GM18951 (cell line): ENCODE measurements at regions not wholly inside any gene's neighbourhood (a gene's known extent, or its start where the extent isn't known, plus 50 kb on each side); places are given as distances from the start of the nearest gene placed in this dataset.

Experiments used
- POLR2A ChIP-seq: IDR thresholded peaks from 4 replicates; pipeline ENCODE4 v1.6.1; 2011; ENCODE audit warnings: mild to moderate bottlenecking; ENCODE audit not compliant: insufficient read length, insufficient read depth; ENCODE audit errors: extremely low read depth
- in situ Hi-C: fragments of 300-500 bp; cut with MboI; formaldehyde crosslinking; loops from one replicate; pipeline ENCODE4 v1.12.0; 2022; ENCODE audit warnings: low sequenced_read_pairs, mixed read lengths, inconsistent platforms; ENCODE audit not compliant: unreplicated experiment

DNA sequence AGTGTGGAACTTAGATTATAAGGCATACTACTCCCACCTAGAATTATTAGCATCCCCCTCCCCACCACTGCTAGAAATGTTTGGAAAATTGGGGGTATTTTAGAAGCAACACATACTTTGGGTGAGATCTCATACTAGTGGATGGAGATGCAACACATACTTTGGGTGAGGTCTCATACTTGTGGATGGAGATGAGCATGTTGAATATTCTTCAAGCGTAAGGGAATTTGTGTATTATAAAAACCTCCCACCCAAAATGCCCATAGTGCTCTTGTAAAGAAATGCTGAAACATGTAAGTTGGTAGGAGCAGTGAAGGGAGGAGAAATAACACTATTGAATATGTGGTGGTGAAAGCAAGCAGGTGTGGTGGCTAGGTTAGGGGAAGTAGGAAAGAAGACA, 124.0 kb upstream of the EPHA3 start:
- in situ Hi-C loops = no loop called here
- TF ChIP-seq POLR2A = no peak

DNA sequence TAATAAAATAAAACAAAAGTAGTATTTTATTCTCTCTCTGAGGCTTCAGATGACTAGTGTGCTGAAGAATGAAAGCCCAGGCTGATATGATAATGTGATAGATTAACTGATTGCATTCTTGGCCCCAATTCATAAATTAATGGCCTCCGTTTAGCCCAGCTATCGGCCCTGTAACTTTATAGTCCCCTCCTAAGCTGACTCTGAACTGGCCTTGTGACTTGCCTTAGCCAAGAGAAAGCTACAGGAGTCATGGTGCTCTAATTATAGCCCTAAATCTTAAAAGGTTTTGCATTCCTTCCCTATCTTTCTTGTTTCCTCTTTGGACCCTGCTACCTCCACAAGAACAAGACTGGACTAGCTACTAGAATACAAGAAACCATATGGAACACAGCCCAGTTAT, 123.2 kb upstream of the EPHA3 start:
- TF ChIP-seq POLR2A = no peak
- in situ Hi-C loops = no loop called here

DNA sequence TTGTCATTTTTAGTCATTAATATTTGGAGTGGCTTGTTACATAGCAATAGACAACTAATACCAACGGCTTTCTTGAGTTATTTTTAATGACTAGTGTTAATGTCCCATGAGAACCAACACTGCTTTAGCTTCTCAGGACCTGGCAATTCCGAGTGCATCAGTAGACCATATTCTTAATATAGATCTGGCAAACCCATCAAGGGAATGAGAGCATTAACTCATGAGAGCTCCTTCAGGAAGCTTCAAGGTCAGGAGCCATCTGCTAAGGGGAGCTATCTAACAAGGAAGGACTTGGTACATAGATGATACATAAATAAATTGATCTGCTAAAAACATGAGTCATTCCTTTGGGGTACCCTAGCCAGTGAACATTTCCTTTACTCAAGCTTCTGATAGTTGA, 122.6 kb upstream of the EPHA3 start:
- in situ Hi-C loops = no loop called here
- no peak for TF ChIP-seq POLR2A

DNA sequence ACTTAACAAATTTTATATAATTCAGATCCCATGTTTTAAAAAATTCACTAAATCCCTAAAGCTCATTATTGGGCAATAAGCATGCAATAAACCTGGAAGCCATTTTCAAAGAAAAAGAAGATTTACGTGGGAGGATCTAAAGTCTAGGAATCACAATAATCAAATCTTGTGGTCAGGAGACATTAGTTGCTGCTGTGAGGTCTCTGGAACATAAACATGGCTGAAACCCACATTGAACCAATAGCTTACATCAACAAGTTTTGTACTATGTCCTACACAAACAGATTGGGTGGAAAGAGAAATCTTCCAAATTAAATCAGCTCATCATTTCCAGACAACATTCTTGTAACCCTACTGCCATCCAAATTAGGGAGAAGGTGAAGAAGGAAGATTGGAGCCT, 121.9 kb upstream of the EPHA3 start:
- no peak for TF ChIP-seq POLR2A
- in situ Hi-C loops = no loop called here

DNA sequence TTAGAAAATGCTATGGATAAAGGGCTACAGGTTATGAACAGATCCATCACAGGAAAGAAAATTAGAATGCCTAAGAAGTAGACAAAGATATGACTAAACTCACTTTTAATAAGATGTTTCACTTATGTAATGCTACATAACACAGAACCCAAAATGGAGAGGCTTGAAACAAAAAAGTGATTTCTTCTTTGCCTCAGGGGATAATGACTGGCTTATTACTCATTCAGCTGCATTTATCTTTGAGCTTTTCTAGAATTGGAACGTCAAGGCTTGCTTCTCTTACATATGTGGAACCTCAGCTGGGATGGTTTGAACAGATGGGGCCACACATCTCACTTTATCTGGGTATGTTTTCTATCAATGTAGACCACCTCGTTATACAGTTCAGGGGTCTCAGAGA, 120.6 kb upstream of the EPHA3 start:
- in situ Hi-C loops = no loop called here
- no peak for TF ChIP-seq POLR2A

DNA sequence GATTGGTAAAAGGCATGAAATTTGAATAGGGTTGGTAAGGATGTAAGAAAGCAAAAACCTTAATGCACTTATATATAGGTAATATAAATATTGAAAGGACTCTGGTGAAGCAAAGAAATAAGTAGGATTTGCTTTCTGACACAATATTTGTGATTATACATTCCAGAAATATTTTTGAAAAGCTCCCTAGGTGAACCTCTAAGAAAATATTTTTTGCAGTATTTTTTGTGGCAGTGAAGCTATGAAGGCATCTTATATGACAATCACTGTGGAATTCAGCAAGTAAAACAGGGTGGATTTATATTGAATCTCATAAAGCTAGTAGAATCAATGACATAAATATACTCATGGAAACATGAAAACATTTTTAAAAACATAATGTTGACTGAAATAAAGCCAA, 119.6 kb upstream of the EPHA3 start:
- TF ChIP-seq POLR2A = no peak
- in situ Hi-C loops = no loop called here

DNA sequence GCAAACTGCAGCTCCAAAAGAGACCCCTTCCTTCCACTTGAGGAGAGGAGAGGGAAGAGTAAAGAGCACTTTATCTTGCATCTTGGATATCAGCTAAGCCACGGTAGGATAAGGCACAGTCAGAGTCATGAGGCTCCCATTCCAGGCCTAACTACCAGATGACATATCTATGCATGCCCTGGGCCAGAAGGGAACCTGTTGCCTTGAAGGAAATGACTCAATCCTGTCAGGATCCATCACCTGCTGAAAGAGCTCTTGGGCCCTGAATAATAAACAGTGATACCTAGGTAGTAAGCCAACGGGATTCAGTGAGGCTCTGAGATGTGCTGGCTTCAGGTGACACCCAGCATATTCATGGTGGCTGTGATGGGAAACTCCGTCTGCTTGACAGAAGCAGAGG, 118.5 kb upstream of the EPHA3 start:
- in situ Hi-C loops = no loop called here
- no peak for TF ChIP-seq POLR2A

DNA sequence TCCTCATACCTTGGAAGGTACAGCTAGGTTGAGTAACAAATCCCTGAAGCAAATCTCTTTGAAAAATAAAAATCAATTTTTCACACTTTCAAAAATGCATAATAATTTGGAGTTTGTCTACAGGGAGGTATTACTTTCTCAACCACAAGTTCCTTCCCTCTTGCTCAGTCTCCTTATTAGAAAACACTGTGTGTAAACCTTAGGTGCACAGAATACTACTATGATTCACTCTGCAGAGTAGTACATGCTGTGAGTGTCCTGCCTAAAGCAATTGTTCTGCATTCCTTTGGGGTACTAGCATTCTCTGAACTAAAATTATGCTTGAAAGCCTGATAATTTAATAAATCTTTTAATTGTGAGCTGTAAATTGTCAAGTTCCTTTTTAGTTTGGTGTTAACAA, 115.9 kb upstream of the EPHA3 start:
- in situ Hi-C loops = no loop called here
- TF ChIP-seq POLR2A = no peak

DNA sequence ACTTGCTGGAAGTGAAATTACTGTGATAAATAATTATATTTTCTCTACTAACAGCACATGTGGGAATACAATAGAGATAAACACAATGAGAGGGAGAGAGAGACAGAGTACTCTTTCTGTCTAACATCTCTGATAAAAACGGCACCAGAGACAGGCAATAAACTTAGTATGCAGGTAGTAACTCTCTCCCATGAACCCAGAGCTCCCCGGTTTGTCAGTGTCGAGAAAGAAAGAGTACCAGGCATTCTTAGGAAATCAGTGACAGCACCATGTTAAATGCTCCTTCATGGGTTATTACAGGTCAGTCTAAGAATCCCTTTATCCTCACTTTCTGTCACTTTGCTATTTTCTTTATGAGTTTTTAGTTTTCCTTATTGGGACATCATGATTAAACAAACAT, 110.7 kb upstream of the EPHA3 start:
- no peak for TF ChIP-seq POLR2A
- in situ Hi-C loops = no loop called here

DNA sequence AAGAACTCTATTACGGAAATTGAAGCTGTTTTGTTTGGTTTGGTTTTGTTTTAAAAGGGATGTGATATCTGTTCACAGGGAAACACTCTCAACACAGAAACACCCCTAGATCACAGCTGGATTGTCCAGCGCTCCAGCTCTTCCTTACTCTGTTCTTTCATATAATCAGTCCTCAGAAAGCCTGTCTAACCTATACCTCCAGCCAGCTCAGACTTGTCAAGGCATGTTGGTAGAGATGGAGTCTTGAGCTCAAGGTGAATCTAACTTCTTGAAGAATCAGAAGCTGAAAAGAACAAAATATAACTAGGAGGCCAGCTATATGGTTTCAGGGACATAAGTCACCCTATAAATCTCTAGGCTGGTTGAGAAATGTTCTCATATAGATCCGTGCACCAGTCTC, 110.2 kb upstream of the EPHA3 start:
- in situ Hi-C loops = no loop called here

DNA sequence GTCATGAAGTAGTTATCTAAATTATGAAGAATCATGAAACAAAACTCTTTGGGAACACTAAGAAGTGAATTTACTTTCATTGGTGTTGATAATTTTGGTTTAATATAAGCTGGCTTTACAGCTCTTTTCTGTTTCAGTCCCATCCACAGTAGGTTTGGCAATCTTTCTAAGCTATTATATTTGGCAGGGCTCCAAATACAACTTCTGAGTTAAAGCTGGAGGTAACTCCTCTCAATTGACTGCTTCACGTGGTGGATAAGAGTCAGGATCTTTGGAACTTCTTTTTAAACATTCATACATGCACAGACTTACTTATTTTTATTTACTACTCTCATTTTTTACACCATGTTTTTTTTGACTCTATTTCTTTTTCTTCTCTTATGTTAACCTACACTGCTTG, 106.5 kb upstream of the EPHA3 start:
- no peak for TF ChIP-seq POLR2A
- in situ Hi-C loops = no loop called here

More for the DNA sequence above, 110.2 kb upstream of the EPHA3 start:
- TF ChIP-seq POLR2A = no peak

DNA sequence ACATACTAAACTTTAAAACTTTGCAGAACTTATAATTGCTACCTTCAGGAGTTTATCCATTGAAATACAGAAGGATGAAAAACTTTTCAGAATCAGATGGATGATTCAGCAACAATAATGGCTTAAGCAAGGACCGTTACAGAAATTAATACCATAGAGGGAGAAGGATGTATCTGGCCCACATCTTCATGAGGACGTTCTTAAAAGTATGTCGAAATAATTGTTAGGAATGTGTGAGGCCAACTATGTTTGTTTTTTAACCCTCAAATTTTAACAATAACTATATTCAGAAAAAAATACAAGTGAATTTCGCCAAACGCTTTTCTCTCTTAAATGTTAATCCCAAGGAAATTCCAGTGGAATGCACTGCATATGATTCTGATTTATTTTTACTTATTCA, 105.2 kb upstream of the EPHA3 start:
- in situ Hi-C loops = no loop called here
- TF ChIP-seq POLR2A = no peak

DNA sequence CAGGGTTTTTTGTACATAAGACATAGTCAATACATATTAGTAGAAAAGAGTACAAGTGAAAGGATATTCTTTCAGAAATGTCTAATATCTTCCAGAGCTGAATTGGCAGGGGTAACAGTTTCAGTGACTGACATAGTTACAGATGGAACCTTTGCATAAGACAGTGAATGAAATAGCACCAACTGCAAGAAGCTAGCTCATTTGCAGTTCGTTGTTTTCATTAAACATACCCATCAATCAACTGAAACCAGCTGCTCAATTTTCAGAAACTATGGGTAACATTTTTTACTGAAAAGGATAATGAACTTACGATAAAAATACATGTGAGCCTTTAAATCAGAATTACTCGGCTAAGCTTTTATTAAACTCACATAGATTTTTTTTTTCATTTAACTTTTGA, 93.9 kb upstream of the EPHA3 start:
- no peak for TF ChIP-seq POLR2A
- in situ Hi-C loops = no loop called here

DNA sequence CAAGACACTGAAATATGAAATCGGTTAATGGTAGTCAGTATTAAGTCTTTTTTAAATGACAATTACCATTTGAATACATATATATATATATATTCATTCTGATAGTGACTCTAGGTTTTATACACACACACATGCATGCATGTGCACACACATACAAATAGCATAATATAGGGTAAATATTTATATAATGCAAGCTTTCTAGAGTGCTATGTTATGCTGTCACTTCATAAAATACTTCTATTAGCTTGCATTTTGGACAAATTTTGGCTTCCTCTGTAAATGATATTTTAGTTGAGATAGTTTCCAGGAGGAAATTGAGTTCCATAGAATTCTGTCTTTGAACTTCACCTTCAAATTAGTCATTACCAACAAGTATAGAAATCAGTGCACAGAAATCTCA, 89.9 kb upstream of the EPHA3 start:
- TF ChIP-seq POLR2A = no peak
- in situ Hi-C loops = no loop called here

DNA sequence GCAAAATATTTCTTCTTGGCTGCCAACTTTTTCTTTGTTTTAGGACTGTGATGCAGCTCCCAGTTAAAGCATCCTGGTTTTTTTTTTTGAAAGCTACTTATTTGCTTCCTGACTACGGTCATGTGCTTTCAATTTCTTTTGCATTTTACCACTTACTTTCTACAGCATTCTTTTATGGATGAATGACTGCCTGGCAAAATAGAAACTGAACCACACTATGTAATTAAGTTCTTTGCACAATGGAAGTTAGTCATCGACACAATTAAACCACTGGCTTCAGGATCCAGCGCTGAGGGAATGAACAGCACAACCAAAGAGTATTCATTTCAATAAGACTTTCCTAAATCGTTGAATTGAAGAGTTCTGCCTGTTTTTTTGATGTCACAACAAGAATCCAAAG, 82.2 kb upstream of the EPHA3 start:
- in situ Hi-C loops = no loop called here
- no peak for TF ChIP-seq POLR2A
